NCI-H1105 treated with DMSO at 0.1 percent for 48 hours (cell line): ENCODE measurements at regions not wholly inside any gene's neighbourhood (a gene's known extent, or its start where the extent isn't known, plus 50 kb on each side); places are given as distances from the start of the nearest gene placed in this dataset.

Source experiments
- DNase-seq: peaks from one replicate; lab custom pipeline; 2025; lab: John Stamatoyannopoulos, UW

- DNase-seq, result no peak
Measured at GRCh38 chr3:86282106-86282787, 708.7 kb downstream of the VGLL3 start.

- DNase-seq, result no peak
Measured at GRCh38 chr3:86269364-86270155, 721.4 kb downstream of the VGLL3 start.

- no peak for DNase-seq
Measured at GRCh38 chr3:86257955-86258641, 732.9 kb downstream of the VGLL3 start.

GRCh38 chr3:86254480-86254879 lies 736.5 kb downstream of the VGLL3 start:
- no peak for DNase-seq

GRCh38 chr3:86251781-86252180 lies 739.2 kb downstream of the VGLL3 start:
- DNase-seq, result peak; percentile 20

GRCh38 chr3:86249833-86250232 lies 741.1 kb downstream of the VGLL3 start:
- DNase-seq, result no peak

- DNase-seq, result no peak
Measured at GRCh38 chr3:86245360-86245759, 745.6 kb downstream of the VGLL3 start.

GRCh38 chr3:86244905-86245304 lies 746.0 kb downstream of the VGLL3 start:
- DNase-seq, result no peak

- DNase-seq, result peak; percentile 8
Measured at GRCh38 chr3:86239946-86240345, 751.0 kb downstream of the VGLL3 start.

- no peak for DNase-seq
Measured at GRCh38 chr3:86234506-86235254, 756.3 kb downstream of the VGLL3 start.

- no peak for DNase-seq
Measured at GRCh38 chr3:86230762-86231161, 760.2 kb downstream of the VGLL3 start.

- no peak for DNase-seq
Measured at GRCh38 chr3:86229775-86230094, 761.2 kb downstream of the VGLL3 start.

GRCh38 chr3:86229086-86229774 lies 761.7 kb downstream of the VGLL3 start:
- no peak for DNase-seq

GRCh38 chr3:86228101-86228500 lies 762.8 kb downstream of the VGLL3 start:
- DNase-seq, result no peak

GRCh38 chr3:86225461-86225860 lies 765.5 kb downstream of the VGLL3 start:
- DNase-seq, result no peak

- no peak for DNase-seq
Measured at GRCh38 chr3:86221601-86222000, 769.3 kb downstream of the VGLL3 start.

GRCh38 chr3:86208772-86209171 lies 782.2 kb downstream of the VGLL3 start:
- no peak for DNase-seq

GRCh38 chr3:86182606-86183005 lies 808.3 kb downstream of the VGLL3 start:
- DNase-seq, result no peak

GRCh38 chr3:86180696-86181095 lies 810.3 kb downstream of the VGLL3 start:
- DNase-seq, result no peak

GRCh38 chr3:86178095-86178494 lies 812.9 kb downstream of the VGLL3 start:
- no peak for DNase-seq

GRCh38 chr3:86176445-86176784 lies 814.5 kb downstream of the VGLL3 start:
- DNase-seq, result no peak
